A549 (cell line): ENCODE measurements at regions not wholly inside any gene's neighbourhood (a gene's known extent, or its start where the extent isn't known, plus 50 kb on each side); places are given as distances from the start of the nearest gene placed in this dataset.

Experiments used
- ATAC-seq, 2 experiments: fragments of 200-7000 bp in 1 of 2; fragments of >200 bp in 1 of 2; cut with Nextera tagmentation in 1 of 2; cut with Tn5 transposase in 1 of 2; 3 replicates each; pipeline versions ENCODE4 v1.8.0 to v1.9.1; 2018 to 2020; ENCODE audit warnings: mild to moderate bottlenecking in 1 of 2, moderate library complexity in 1 of 2
- CTCF ChIA-PET: fragments of 300-600 bp; sonication (Branson Sonifier 250); formaldehyde crosslinking; extraction: SDS; loops from one replicate; lab custom pipeline; 2021; ENCODE audit warnings: antibody characterized with exemption, inconsistent platforms; lab: Yijun Ruan, JAX
- POLR2A ChIA-PET: fragments of 350-600 bp; formaldehyde crosslinking; extraction: SDS; loops from one replicate; lab custom pipeline; 2021; ENCODE audit warnings: antibody characterized with exemption, inconsistent platforms; lab: Yijun Ruan, JAX
- DNase-seq, 2 experiments: peaks; one replicate each; pipeline versions ENCODE4 v3.0.0 to v3.0.0-alpha.2; 2011 to 2016; ENCODE audit warnings: low read depth in 1 of 2, low spot score in 1 of 2
- FAIRE-seq: peaks from 2 replicates; lab custom pipeline; 2011; peaks lifted over from hg19 to GRCh38; lab: Jason Lieb, UNC
- H3K27ac ChIP-seq, 2 experiments: fragments of >200 bp; sonication (Bioruptor Twin); formaldehyde crosslinking; 3 replicates each; pipeline ENCODE4 v1.5.1; 2016 to 2017
- H3K4me1 ChIP-seq: fragments of >200 bp; sonication (Bioruptor Twin); formaldehyde crosslinking; 3 replicates; pipeline ENCODE4 v1.6.1; 2016
- H3K4me2 ChIP-seq: fragments of >200 bp; sonication (Bioruptor Twin); formaldehyde crosslinking; 3 replicates; pipeline ENCODE4 v1.6.1; 2016
- H3K4me3 ChIP-seq: fragments of >200 bp; sonication (Bioruptor Twin); formaldehyde crosslinking; 3 replicates; pipeline ENCODE4 v1.5.1; 2016
- H3K9me3 ChIP-seq: fragments of >200 bp; sonication (Bioruptor Twin); formaldehyde crosslinking; 3 replicates; pipeline ENCODE4 v1.6.1; 2016
- BHLHE40 ChIP-seq: IDR thresholded peaks from 2 replicates; pipeline ENCODE4 v1.6.1; 2012; ENCODE audit warnings: low read depth, low read length, inconsistent platforms
- CBX8 ChIP-seq: fragments of 200-600 bp; sonication (generic); IDR thresholded peaks from 2 replicates; pipeline ENCODE4 v1.6.1; 2016
- CEBPB ChIP-seq, 2 experiments: fragments of >200 bp in 1 of 2; sonication (Bioruptor Twin) in 1 of 2; formaldehyde crosslinking in 1 of 2; IDR thresholded peaks; 2 replicates each; pipeline ENCODE4 v1.6.1; 2012 to 2016
- CHD4 ChIP-seq: fragments of 200-600 bp; sonication (generic); IDR thresholded peaks from 2 replicates; pipeline ENCODE4 v1.6.1; 2016; ENCODE audit warnings: antibody characterized with exemption, mild to moderate bottlenecking, borderline replicate concordance
- EHMT2 ChIP-seq: fragments of 200-600 bp; sonication (generic); IDR thresholded peaks from 2 replicates; pipeline ENCODE4 v1.6.1; 2016; ENCODE audit warnings: antibody characterized with exemption, low read depth, mild to moderate bottlenecking, moderate library complexity
- EP300 ChIP-seq, 2 experiments: fragments of >200 bp; sonication (Bioruptor Twin); formaldehyde crosslinking; IDR thresholded peaks; 2 replicates in 1 of 2; 3 replicates in 1 of 2; pipeline ENCODE4 v1.6.1; 2016 to 2017
- ESRRA ChIP-seq: fragments of 150-350 bp; IDR thresholded peaks from 2 replicates; pipeline ENCODE4 v1.6.1; 2014; ENCODE audit warnings: mild to moderate bottlenecking, low read length, borderline replicate concordance
- FOSB ChIP-seq: fragments of 250-450 bp; sonication (Bioruptor Pico); IDR thresholded peaks from 2 replicates; pipeline ENCODE4 v1.5.0; 2020; ENCODE audit warnings: mild to moderate bottlenecking, moderate library complexity
- FOSL2 ChIP-seq, 2 experiments: fragments of 450-650 bp in 1 of 2; fragments of >200 bp in 1 of 2; sonication (Bioruptor Twin) in 1 of 2; formaldehyde crosslinking; IDR thresholded peaks; 2 replicates each; pipeline versions ENCODE4 v1.5.0 to v1.6.1; 2016 to 2020; ENCODE audit warnings: mild to moderate bottlenecking in 1 of 2, moderate library complexity in 1 of 2
- FOXS1 ChIP-seq: fragments of 250-450 bp; sonication (Bioruptor Pico); IDR thresholded peaks from 2 replicates; pipeline ENCODE4 v1.5.0; 2020; ENCODE audit warnings: mild to moderate bottlenecking, moderate library complexity
- GATA3 ChIP-seq: IDR thresholded peaks from 2 replicates; pipeline ENCODE4 v1.6.1; 2012; ENCODE audit warnings: borderline replicate concordance
- HDAC2 ChIP-seq: fragments of 200-600 bp; sonication (generic); IDR thresholded peaks from 2 replicates; pipeline ENCODE4 v1.6.1; 2016
- HEYL ChIP-seq: fragments of 250-450 bp; sonication (Bioruptor Pico); IDR thresholded peaks from 2 replicates; pipeline ENCODE4 v1.8.0; 2021; ENCODE audit warnings: mild to moderate bottlenecking, moderate library complexity
- JUN ChIP-seq, 2 experiments: fragments of >200 bp; sonication (Bioruptor Twin); formaldehyde crosslinking; IDR thresholded peaks; 2 replicates in 1 of 2; 3 replicates in 1 of 2; pipeline ENCODE4 v1.6.1; 2016 to 2017
- KDM1A ChIP-seq: fragments of 200-600 bp; sonication (generic); IDR thresholded peaks from 2 replicates; pipeline ENCODE4 v1.6.1; 2016; ENCODE audit warnings: low read depth, mild to moderate bottlenecking
- MYC ChIP-seq: IDR thresholded peaks from 2 replicates; pipeline ENCODE4 v1.6.1; 2012; ENCODE audit warnings: mild to moderate bottlenecking, inconsistent platforms, low read length, improper control_type of control experiment, borderline replicate concordance
- NFE2L2 ChIP-seq: fragments of 150-350 bp; conservative IDR thresholded peaks from 2 replicates; pipeline ENCODE4 v1.6.1; 2014; ENCODE audit warnings: low read length
- NR3C1 ChIP-seq: fragments of >200 bp; sonication (Bioruptor Twin); formaldehyde crosslinking; IDR thresholded peaks from 3 replicates; pipeline ENCODE4 v1.6.1; 2017
- POLR2A ChIP-seq: IDR thresholded peaks from 2 replicates; pipeline ENCODE4 v1.6.1; 2012; ENCODE audit warnings: mild to moderate bottlenecking, low read length
- POLR2AphosphoS2 ChIP-seq: conservative IDR thresholded peaks from 2 replicates; pipeline ENCODE4 v1.6.1; 2012; ENCODE audit warnings: low read length, improper control_type of control experiment, inconsistent platforms
- SMC3 ChIP-seq: fragments of >200 bp; sonication (Bioruptor Twin); formaldehyde crosslinking; IDR thresholded peaks from 3 replicates; pipeline ENCODE4 v1.6.1; 2018; ENCODE audit warnings: inconsistent platforms
- ZC3H11A ChIP-seq: fragments of 450-650 bp; IDR thresholded peaks from 2 replicates; pipeline ENCODE4 v1.6.1; 2014; ENCODE audit warnings: antibody characterized with exemption, mild to moderate bottlenecking
- WGBS: methylation state at CpG from one replicate; pipeline ENCODE4 v1.1.6; 2017; ENCODE audit errors: missing lambda C conversion rate; 5-methylcytosine and 5-hydroxymethylcytosine counted together
- TF ChIP-seq, protein P1 (sequence below): fragments of 150-350 bp; IDR thresholded peaks from 2 replicates; pipeline ENCODE4 v1.6.1; 2014; ENCODE audit warnings: low read depth, mild to moderate bottlenecking, low read length
- TF ChIP-seq, protein P2 (sequence below): IDR thresholded peaks from 2 replicates; pipeline ENCODE4 v1.6.1; 2012
- TF ChIP-seq, protein P3 (sequence below): fragments of 250-450 bp; sonication (Bioruptor Pico); IDR thresholded peaks from 2 replicates; pipeline ENCODE4 v1.5.0; 2020; ENCODE audit warnings: low read depth, mild to moderate bottlenecking, moderate library complexity

DNA sequence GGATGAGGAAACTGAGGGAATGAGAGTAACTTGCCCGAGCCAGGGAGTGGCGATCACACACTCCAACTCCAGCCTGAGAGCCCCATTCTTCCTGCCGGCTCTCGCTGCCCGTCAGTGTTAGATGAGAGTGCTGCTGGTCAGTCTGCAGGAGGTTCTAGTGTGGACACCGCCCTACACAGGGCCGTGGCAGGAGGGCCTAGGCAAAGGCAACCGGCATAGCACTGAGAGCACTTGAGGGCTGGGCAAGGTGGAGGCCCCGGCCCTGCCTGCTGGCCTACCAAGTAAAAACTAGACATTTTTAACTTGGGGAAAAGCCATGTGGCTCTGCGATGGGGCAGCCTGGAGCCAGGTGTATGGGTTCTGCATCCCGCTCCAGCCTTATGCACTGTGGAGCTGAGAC, 354.8 kb downstream of the SEC14L1 start:
- Histone ChIP-seq H3K4me3 (no peak overlapping the region), H3K27ac (no peak overlapping the region), H3K4me1 (no peaks in the 10 kb centered on the region), H3K4me2 (no peak overlapping the region), H3K9me3 (no peaks in the 10 kb centered on the region)
- POLR2A ChIA-PET = interaction anchor here (1.0 kb wide), 1 partner anchor 165 kb away, joined by 3 read pairs; no protein-coding TSS in a partner anchor
- no peak for DNase-seq
- peak in 1 of 2 experiments; percentile 3; a peak in 1 of 6 replicates for ATAC-seq
- TF ChIP-seq JUN (IDR thresholded peaks at IDR 0.05) (no peak), KDM1A (no peak), FOSB (CRISPR knock-in tag) (no peak), POLR2A (no peak), NR3C1 (no peak), ESRRA (no peak), MYC (no peak), CHD4 (no peak), CBX8 (no peak), BHLHE40 (no peak), GATA3 (no peak), HDAC2 (no peak), EHMT2 (no peak), ZC3H11A (no peak), SMC3 (no peak), FOSL2 (IDR thresholded peaks at IDR 0.05) (no peak), FOSL2 (CRISPR knock-in tag; IDR thresholded peaks at IDR 0.05) (no peak), CEBPB (IDR thresholded peaks at IDR 0.05) (no peak), NFE2L2 (no peak), FOXS1 (no peak)
- TF ChIP-seq, protein P1, sequence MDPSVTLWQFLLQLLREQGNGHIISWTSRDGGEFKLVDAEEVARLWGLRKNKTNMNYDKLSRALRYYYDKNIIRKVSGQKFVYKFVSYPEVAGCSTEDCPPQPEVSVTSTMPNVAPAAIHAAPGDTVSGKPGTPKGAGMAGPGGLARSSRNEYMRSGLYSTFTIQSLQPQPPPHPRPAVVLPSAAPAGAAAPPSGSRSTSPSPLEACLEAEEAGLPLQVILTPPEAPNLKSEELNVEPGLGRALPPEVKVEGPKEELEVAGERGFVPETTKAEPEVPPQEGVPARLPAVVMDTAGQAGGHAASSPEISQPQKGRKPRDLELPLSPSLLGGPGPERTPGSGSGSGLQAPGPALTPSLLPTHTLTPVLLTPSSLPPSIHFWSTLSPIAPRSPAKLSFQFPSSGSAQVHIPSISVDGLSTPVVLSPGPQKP = no peak
- no peak for FAIRE-seq
- WGBS = 85% methylated on average over 11 of the region's 11 CpGs
- CTCF ChIA-PET = interaction anchor here (0.5 to 10.9 kb wide), 58 partner anchors 9 to 521 kb away, joined by 3 to 229 read pairs (median 5); no protein-coding TSS in a partner anchor

DNA sequence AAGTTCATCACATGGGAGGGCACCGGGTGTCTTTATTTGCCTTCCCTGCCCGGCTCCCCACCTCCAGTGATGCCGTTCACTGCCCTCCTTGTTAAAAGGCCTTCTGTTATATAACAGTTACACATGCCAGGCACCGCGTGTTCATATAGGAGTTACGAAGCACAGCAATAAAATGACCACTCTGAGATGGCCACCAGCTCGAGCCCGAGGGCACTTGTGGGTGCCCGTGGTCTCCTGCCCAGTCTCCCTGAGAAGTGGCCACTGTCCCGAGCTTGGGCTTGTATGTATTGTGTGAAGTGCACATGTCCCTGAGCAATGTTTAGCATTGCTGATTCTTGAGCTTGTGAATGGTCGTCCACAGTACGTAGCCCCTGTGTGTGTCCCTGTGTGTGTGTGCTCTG, 355.6 kb downstream of the SEC14L1 start:
- no peak for TF ChIP-seq SMC3
- TF ChIP-seq CBX8 = no peak
- TF ChIP-seq, protein P2, sequence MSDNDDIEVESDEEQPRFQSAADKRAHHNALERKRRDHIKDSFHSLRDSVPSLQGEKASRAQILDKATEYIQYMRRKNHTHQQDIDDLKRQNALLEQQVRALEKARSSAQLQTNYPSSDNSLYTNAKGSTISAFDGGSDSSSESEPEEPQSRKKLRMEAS = no peak
- TF ChIP-seq, protein P3, sequence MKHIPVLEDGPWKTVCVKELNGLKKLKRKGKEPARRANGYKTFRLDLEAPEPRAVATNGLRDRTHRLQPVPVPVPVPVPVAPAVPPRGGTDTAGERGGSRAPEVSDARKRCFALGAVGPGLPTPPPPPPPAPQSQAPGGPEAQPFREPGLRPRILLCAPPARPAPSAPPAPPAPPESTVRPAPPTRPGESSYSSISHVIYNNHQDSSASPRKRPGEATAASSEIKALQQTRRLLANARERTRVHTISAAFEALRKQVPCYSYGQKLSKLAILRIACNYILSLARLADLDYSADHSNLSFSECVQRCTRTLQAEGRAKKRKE = no peak
- TF ChIP-seq HEYL (CRISPR knock-in tag) = no peak
- TF ChIP-seq POLR2AphosphoS2 = no peak
- TF ChIP-seq EP300 (IDR thresholded peaks at IDR 0.05) = no peak
- no peak for TF ChIP-seq BHLHE40
- TF ChIP-seq, all 56 proteins: peak for 0
- no peak for FAIRE-seq
- ATAC-seq = no peak
- H3K4me3 ChIP-seq = no peak overlapping the region
- no peaks in the 10 kb centered on the region for H3K4me1 ChIP-seq
- 92% methylated on average over 12 of the region's 12 CpGs for WGBS
- no peaks in the 10 kb centered on the region for H3K9me3 ChIP-seq
- no peak overlapping the region for H3K27ac ChIP-seq
- H3K4me2 ChIP-seq = no peak overlapping the region
- CTCF ChIA-PET = interaction anchor here (0.7 to 10.9 kb wide), 13 partner anchors 9 to 521 kb away, joined by 3 to 229 read pairs (median 6); no protein-coding TSS in a partner anchor
- no peak for DNase-seq
- POLR2A ChIA-PET = no interaction called here
